Mononuclear cell (primary cell): ENCODE measurements at regions not wholly inside any gene's neighbourhood (a gene's known extent, or its start where the extent isn't known, plus 50 kb on each side); places are given as distances from the start of the nearest gene placed in this dataset.
"Not testable (repeated sequence)": the region's sequence is repeated elsewhere in the genome, so short reads cannot be mapped to it uniquely, and the experiment has no call there.

Experiments used
- H3K27me3 ChIP-seq: 2 replicates; pipeline ENCODE4 v1.6.0; 2011; ENCODE audit warnings: low read length, control low read depth; ENCODE audit not compliant: insufficient read depth
- H3K4me1 ChIP-seq: 2 replicates; pipeline ENCODE4 v1.5.1; 2011; ENCODE audit warnings: mild to moderate bottlenecking, low read length, control low read depth; ENCODE audit not compliant: insufficient read depth
- H3K4me3 ChIP-seq: 2 replicates; pipeline ENCODE4 v1.5.1; 2011; ENCODE audit warnings: mild to moderate bottlenecking, low read length, moderate library complexity
- H3K9me3 ChIP-seq: 2 replicates; pipeline ENCODE4 v1.5.1; 2011; ENCODE audit warnings: low read depth, mild to moderate bottlenecking, control low read depth, low read length

DNA sequence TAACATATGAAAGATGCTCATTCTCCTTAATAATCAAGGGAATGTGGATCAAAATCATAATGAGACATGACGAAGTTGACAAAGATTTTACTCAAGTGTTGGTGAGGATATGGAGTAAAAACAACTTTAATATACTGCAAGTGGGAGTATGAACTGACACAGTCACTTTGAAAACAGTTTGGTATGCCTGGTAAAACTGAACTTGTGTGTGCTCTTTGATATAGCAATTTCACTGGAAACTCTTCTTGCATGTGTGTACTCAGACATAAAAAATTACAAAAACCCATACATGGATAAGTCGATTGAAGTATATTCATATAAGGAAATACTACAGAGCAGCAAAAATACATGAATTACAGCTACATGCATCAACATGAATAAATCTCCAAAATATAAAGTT, 182.5 kb downstream of the NFKBIZ start:
- no peaks in the 10 kb centered on the region for H3K9me3 ChIP-seq
- no peak overlapping the region for H3K4me3 ChIP-seq
- H3K27me3 ChIP-seq: no peaks in the 10 kb centered on the region
- peaks cover 16% of the 10 kb centered on the region for H3K4me1 ChIP-seq

DNA sequence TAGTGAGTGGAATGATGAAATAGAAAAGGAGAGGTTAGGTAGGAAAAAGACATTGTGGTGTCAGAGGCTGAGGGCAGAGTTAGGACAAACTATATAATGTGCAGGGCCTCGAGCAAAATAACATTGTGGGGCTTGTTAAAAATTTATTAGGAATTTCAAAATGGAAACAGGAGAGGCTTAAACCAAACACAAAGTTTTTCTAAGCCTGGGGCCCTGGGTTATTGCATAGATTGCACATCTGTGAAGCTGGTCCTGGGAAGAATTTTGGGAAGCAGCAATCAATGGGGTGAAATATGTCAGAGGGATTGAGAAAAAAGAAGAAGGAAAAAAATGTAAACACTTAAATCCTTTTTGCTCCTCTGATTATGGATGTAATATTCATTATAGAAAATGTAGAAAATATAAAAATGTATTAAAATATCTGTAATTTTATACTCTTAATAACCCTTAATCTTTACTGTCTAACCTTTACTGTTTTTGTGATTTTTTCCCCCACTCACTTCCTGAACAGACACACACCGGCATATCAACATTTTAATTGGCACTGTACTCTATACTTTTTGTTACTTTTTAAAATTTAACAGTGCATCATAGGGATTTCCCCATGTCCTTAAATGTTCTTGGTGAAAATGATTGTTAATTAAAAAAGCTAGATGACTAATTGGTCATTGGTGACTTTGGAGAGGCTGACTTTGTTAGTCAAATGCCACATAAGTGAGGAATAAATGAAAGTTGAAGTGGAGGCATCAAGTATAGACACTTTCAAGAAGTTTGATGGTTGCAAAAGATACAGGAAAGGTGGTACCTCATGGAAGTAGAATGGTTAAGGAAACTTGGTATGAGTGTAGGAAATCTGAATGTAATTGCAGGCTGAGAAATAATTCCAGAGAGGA, 183.4 kb downstream of the NFKBIZ start:
- Histone ChIP-seq H3K9me3 (no peaks in the 10 kb centered on the region), H3K27me3 (no peaks in the 10 kb centered on the region), H3K4me1 (peaks cover 16% of the 10 kb centered on the region), H3K4me3 (no peak overlapping the region)

DNA sequence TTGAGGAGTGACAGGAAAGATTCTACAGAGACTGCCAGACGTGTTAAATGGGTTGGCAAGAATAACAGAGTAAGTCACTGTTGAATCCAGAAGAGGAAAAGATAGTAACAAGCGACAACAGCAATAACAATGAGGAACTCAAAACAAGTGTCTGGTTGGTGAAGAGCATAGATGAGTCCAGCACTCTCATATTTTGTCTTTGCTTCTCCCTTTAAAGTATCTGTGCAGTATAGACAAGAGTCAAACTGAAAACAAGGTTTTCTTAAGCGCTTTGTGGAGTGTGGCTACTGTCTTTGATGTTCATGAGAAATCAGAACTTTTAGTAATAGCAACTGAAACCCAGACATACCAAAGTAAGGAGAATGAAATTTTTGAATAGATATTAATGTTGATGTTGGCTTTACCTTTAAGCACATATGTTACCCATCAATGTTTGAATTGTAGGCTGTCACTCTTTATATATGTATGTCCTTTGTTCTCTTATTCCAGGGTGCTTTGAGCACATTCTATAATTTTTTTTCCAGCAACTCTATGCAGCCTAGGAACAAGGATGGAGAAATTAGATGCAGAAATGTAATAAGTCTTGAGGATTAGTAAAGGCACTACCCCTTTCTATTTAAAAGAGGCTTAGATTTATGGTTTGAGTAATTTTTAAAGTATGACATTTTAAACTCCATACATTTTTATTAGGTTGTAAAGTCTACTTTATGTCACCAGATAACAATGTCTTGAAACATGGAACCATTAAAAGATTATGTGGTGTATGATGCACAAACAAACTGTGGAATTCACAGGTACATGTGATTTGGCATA, 185.5 kb downstream of the NFKBIZ start:
- Histone ChIP-seq H3K27me3 (no peaks in the 10 kb centered on the region), H3K9me3 (no peaks in the 10 kb centered on the region), H3K4me1 (peaks cover 26% of the 10 kb centered on the region), H3K4me3 (no peak overlapping the region)

DNA sequence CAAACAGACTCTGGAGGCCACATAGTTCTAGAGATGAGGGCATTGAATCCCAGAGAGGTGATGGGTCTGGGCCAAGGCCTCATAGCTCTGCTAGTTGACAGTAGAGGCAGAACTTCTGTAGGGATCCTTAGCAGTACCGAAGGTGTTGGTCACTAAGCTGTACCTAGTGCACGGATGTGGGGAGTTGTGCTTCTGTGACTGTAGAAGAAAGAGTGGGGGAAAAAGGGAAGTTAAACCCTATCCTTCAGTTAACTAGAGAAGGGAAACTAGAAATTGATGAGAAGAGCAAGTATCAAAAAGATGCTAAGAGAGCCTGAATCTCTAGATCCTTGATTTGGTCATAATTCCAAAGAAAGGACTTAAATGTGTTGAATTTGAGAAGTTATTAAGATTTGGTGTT, 186.7 kb downstream of the NFKBIZ start:
- Histone ChIP-seq H3K4me1 (peaks cover 24% of the 10 kb centered on the region), H3K9me3 (no peaks in the 10 kb centered on the region), H3K4me3 (no peak overlapping the region), H3K27me3 (no peaks in the 10 kb centered on the region)

DNA sequence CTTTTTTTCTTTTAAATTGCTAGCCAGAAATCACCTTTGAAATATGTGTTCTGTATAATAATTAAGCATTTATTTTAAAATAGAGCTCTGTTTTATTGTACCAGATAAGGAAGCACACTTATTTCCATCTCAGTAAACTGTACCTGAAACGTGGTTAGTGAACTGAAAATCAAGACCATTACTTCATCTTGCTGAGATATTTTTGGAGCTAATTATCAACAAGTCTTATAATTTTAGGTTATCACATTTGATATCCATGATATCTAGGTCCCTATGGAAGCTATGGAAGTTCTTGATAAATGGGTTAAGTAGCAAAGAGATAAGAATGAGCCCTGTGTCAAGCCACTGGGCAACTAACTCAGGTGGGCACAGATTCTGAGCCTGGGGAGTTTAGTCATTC, 187.2 kb downstream of the NFKBIZ start:
- Histone ChIP-seq H3K4me3 (no peak overlapping the region), H3K4me1 (peaks cover 19% of the 10 kb centered on the region), H3K27me3 (no peaks in the 10 kb centered on the region)

DNA sequence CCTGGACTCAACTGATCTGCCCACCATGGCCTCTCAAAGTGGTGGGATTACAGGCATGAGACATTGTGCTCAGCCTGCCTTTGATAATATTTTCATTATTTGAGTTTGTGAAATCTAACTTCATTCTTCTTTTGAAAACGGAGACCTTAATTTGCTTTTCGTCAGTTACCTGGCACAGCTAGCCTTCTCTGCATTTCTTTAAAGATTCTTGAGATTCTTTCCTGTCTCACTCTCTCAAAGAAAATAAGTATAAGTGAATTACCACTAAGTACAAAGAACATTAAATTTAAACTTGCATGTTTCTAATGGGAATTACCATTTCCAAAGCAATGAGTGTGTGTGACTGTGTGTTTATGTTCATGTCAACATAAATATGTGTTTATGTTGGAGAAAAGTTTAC, 187.9 kb downstream of the NFKBIZ start:
- peaks cover 19% of the 10 kb centered on the region for H3K4me1 ChIP-seq
- no peaks in the 10 kb centered on the region for H3K27me3 ChIP-seq
- no peaks in the 10 kb centered on the region for H3K9me3 ChIP-seq
- no peak overlapping the region for H3K4me3 ChIP-seq

More for the DNA sequence above, 187.2 kb downstream of the NFKBIZ start:
- no peaks in the 10 kb centered on the region for H3K9me3 ChIP-seq

DNA sequence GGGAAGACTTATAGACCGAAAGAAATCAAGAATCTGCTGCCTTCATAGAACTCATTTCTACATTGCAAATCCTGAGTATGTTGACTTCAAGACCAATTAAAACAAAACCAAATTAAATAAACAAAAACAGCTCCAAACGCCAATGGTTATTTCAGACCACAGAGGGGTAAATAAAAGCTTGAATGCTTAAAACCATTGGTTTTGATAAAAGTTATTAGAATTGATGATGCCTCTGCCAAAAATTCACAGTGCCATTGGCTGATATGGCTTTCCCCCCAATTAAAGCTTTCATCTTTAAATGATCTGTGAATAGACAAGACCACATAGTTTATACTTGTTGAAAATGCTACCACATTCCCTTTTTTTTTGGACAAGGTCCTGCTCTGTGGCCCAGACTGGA, 188.5 kb downstream of the NFKBIZ start:
- H3K9me3 ChIP-seq: no peaks in the 10 kb centered on the region
- no peak overlapping the region for H3K4me3 ChIP-seq
- no peaks in the 10 kb centered on the region for H3K27me3 ChIP-seq
- H3K4me1 ChIP-seq: peaks cover 19% of the 10 kb centered on the region

DNA sequence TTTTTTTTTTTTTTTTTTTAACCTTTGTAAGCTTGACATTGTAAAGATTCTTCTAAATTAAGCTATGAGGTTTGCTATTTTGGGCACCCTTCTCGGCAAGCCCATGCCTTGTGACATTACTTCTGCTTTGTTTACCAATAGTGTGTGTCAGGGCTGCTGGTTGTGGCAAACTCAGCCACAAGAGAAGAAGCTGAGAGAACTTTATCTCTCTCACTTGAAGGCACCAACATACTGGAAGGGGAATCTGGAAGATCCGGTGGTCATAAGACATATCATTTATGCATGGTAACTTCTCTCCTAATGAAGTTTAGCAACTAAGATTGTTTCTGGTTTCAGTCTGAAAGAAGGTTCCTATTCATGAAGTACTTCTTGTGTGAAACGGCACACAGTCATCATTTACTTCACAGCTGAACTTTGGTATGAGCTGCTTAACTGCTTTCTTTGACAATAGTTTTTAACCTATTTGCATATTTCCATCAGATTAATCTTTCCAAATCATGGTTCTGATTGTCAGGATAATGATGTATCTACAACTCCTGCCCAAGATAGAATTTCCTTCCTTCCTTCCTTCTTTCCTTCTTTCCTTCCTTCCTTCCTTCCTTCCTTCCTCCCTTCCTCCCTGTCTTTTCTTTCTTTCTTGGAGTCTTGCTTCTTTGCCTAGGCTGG, 189.3 kb downstream of the NFKBIZ start:
- Histone ChIP-seq H3K9me3 (no peaks in the 10 kb centered on the region), H3K4me1 (peaks cover 19% of the 10 kb centered on the region), H3K4me3 (no peak overlapping the region), H3K27me3 (no peaks in the 10 kb centered on the region)

DNA sequence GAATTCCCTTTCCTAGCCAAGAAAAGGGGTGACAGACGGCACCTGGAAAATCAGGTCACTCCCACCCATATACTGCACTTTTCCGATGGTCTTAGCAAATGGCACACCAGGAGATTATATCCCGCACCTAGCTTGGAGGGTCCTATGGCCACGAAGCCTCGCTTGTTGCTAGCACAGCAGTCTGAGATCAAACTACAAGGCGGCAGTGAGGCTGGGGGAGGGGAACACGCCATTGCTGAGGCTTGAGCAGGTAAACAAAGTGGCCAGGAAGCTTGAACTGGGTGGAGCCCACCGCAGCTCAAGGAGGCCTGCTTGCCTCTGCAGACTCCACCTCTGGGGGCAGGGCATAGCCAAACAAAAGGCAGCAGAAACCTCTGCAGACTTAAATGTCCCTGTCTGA, 190.8 kb downstream of the NFKBIZ start:
- not testable (repeated sequence) for H3K27me3 ChIP-seq, H3K9me3 ChIP-seq, H3K4me3 ChIP-seq
- H3K4me1 ChIP-seq: peaks cover 19% of the 10 kb centered on the region

DNA sequence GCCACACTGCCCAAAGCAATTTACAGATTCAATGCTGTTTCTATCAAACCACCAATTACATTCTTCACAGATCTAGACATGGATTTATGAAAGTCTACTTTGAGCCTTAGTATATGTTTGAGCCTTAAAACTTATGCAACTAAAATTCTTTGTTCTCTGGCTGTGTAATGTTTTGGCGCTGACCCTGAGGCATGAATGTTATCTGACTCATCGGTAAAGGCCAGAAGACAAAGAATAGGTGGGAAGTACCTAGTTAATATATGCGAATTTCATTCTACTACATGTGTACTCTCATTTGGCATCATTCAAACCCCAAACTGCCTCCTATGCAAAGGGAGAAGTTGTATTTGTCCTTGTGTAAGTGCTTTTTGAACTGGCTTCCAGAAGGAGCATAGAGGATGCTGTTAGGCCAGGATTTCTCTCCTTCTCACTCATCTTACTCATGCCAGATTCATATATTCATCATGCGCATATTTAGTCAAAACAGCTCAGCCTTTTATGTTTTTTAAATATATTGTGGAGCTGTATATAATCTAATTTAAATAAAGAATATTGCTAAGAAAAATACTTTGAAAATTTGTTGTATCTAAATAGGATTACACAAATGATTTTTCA, 204.2 kb downstream of the NFKBIZ start:
- no peak overlapping the region for H3K4me3 ChIP-seq
- H3K9me3 ChIP-seq: peaks cover 12% of the 10 kb centered on the region
- H3K4me1 ChIP-seq: peaks cover 8% of the 10 kb centered on the region
- H3K27me3 ChIP-seq: no peaks in the 10 kb centered on the region

DNA sequence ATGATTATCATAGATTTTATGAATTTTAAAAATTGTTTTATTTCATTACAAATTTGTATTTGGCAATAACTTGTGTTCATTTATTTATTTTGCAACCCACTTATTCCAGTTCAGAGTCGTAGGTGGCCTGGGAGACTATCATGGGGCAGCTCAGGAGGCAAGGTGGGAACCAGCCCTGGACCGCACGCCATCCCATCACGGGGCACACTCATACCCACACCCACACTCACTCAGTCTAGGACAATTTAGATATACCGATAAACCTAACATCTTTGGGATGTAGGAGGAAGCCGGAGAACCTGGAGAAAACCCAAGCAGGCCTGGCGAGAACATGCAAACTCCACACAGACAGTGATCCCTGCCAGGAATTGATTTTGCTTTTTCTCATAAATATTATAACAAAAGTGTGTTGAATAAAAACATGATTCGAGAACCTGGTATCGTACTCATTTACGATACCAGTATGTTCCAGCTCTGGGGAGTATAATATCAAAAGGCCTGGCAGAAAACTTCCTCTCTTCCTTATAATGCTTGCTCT, 205.3 kb downstream of the NFKBIZ start:
- Histone ChIP-seq H3K27me3 (no peaks in the 10 kb centered on the region), H3K9me3 (peaks cover 1% of the 10 kb centered on the region), H3K4me3 (no peak overlapping the region), H3K4me1 (peaks cover 19% of the 10 kb centered on the region)

DNA sequence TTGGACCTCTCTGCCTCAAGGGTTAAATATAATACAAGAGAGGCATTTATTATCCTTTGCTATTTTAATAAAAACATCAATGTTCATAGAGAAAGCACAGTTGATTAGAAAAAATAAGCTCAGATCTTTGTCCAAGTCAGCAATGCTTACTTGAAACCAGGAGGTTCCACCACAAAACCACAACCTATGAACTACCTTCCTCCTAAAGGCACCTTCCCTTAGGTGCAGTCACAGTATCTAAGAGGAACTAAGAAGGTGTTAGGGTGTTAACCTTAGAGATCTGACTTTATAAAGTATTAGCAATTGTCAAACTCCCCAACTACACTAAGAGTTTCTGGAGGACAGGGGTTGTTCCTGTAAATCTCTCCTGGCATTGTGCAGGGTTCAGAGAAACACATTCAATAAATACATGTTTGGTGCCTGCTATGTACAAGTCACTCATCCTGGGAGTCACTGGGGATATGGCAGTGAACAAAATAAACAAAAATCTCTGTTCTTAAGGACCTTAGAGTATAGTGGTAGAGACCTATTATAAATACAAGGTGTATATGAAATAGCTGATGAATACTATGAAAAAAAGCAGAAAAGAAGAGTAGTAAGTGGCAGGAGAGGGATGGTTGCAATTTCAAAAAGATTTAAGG, 208.6 kb downstream of the NFKBIZ start:
- H3K27me3 ChIP-seq: no peaks in the 10 kb centered on the region
- H3K4me3 ChIP-seq: no peak overlapping the region
- H3K9me3 ChIP-seq: no peaks in the 10 kb centered on the region
- peaks cover 23% of the 10 kb centered on the region for H3K4me1 ChIP-seq

DNA sequence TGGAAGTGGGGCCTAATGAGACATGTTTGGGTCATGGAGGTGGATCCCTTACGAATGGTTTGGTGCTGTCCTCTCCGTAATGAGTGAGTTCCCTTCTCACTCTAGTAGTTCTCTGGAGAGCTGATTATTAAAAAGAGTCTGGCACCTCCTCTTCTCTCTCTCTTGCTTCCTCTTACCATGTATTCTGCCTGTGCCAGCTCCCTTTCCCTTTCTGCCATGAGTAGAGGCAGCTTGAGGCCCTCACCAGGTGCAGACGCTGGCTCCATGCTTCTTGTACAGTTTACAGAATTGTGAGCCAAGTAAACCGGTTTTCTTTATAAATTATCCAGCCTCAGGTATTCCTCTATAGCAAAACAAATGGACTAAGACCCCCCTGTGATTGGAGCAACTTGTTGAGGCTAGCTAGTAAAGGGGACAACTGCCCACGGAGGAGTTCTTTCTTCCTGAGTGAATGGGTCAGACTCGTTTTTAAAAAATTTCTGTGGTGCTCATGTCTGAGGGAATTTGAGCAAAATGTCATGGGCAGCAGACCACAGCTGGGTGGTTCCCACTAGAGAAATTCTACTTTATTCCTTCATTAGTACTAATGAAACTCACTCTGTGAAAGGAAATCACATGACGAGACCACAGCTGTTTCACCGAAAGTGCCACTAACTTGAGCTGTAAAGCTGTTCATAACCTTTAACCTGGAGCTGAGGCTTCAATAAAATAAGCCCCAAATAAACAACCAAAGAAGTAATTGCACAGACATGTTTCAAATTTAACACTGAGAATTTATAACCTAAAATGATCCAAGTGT, 210.0 kb downstream of the NFKBIZ start:
- H3K4me1 ChIP-seq: peaks cover 23% of the 10 kb centered on the region
- no peak overlapping the region for H3K4me3 ChIP-seq
- no peaks in the 10 kb centered on the region for H3K9me3 ChIP-seq
- H3K27me3 ChIP-seq: no peaks in the 10 kb centered on the region

DNA sequence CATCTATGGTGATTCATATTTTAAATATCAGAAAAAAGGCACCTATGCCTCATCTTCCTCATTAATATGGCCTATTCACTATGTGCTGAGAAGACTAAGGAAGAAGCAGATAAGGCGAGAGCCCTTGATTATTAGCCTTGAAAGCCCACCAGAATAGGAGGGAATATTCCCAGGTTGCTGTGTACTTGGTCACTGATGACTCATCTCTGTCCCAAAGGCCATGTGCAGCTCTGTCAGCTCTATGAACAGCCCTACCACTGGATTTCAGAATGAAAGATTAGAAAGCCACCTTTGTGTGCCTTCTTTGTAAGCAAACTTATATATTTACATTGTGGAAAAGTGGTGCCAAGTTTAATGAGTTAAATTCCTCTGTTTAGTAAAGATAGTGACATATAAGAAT, 211.5 kb downstream of the NFKBIZ start:
- H3K9me3 ChIP-seq: no peaks in the 10 kb centered on the region
- no peak overlapping the region for H3K4me3 ChIP-seq
- peaks cover 23% of the 10 kb centered on the region for H3K4me1 ChIP-seq
- no peaks in the 10 kb centered on the region for H3K27me3 ChIP-seq
